Osteoblast (primary cell): ENCODE measurements at regions not wholly inside any gene's neighbourhood (a gene's known extent, or its start where the extent isn't known, plus 50 kb on each side); places are given as distances from the start of the nearest gene placed in this dataset.

Experiments used
- DNase-seq: peaks from one replicate; pipeline ENCODE4 v3.0.0; 2011; ENCODE audit warnings: low spot score, mixed read lengths; ENCODE audit not compliant: insufficient read length; ENCODE audit errors: missing footprints
- H2AFZ ChIP-seq: 2 replicates; pipeline ENCODE4 v1.6.0; 2011; ENCODE audit warnings: mild to moderate bottlenecking, low read length
- H3K27ac ChIP-seq: 2 replicates; pipeline ENCODE4 v1.5.1; 2011; ENCODE audit warnings: mild to moderate bottlenecking, low read depth, low read length, moderate library complexity
- H3K27me3 ChIP-seq: 2 replicates; pipeline ENCODE4 v1.6.0; 2012; ENCODE audit warnings: mild to moderate bottlenecking, control low read depth, inconsistent platforms, low read length, moderate library complexity; ENCODE audit not compliant: insufficient read depth
- H3K36me3 ChIP-seq: 2 replicates; pipeline ENCODE4 v1.5.1; 2011; ENCODE audit warnings: mild to moderate bottlenecking, low read length, control low read depth, moderate library complexity; ENCODE audit not compliant: insufficient read depth
- H3K4me1 ChIP-seq: 2 replicates; pipeline ENCODE4 v1.5.1; 2011; ENCODE audit warnings: mild to moderate bottlenecking, low read length, control low read depth, moderate library complexity; ENCODE audit not compliant: insufficient read depth
- H3K4me2 ChIP-seq: 2 replicates; pipeline ENCODE4 v1.6.0; 2011; ENCODE audit warnings: mild to moderate bottlenecking, low read length; ENCODE audit not compliant: insufficient read depth
- H3K4me3 ChIP-seq: fragments of 200-600 bp; sonication (generic); 3 replicates; pipeline ENCODE4 v1.5.1; 2012; ENCODE audit warnings: mild to moderate bottlenecking, low read length, inconsistent platforms; ENCODE audit not compliant: insufficient read depth
- H3K79me2 ChIP-seq: 2 replicates; pipeline ENCODE4 v1.6.0; 2012; ENCODE audit warnings: mild to moderate bottlenecking, low read length, control low read depth, inconsistent platforms; ENCODE audit not compliant: insufficient read depth
- H3K9me3 ChIP-seq: 2 replicates; pipeline ENCODE4 v1.5.1; 2011; ENCODE audit warnings: low read depth, low read length, control low read depth
- H4K20me1 ChIP-seq: 2 replicates; pipeline ENCODE4 v1.6.0; 2012; ENCODE audit warnings: mild to moderate bottlenecking, low read length, control low read depth; ENCODE audit not compliant: insufficient read depth
- CTCF ChIP-seq: IDR thresholded peaks from 2 replicates; pipeline ENCODE4 v1.5.1; 2011; ENCODE audit warnings: mild to moderate bottlenecking, low read depth, low read length, moderate library complexity; ENCODE audit errors: extremely low read depth

- H2AFZ ChIP-seq = no peak overlapping the region
These were observed 649.9 kb upstream of the NRXN1 start for GRCh38 chr2:51681854-51682253.

GRCh38 chr2:51673628-51674027, 641.7 kb upstream of the NRXN1 start:
- Histone ChIP-seq H3K27me3 (no peaks in the 10 kb centered on the region), H3K4me1 (no peaks in the 10 kb centered on the region), H3K36me3 (no peaks in the 10 kb centered on the region), H4K20me1 (no peaks in the 10 kb centered on the region), H3K27ac (no peak overlapping the region), H3K4me2 (no peak overlapping the region), H3K9me3 (no peaks in the 10 kb centered on the region), H3K79me2 (no peaks in the 10 kb centered on the region), H2AFZ (no peak overlapping the region), H3K4me3 (no peak overlapping the region)
- DNase-seq = no peak
- TF ChIP-seq CTCF = no peak

More at GRCh38 chr2:51681854-51682253, 649.9 kb upstream of the NRXN1 start:
- Histone ChIP-seq H3K79me2 (no peaks in the 10 kb centered on the region), H3K4me2 (no peak overlapping the region), H4K20me1 (no peaks in the 10 kb centered on the region), H3K27ac (no peak overlapping the region), H3K27me3 (no peaks in the 10 kb centered on the region), H3K4me3 (no peak overlapping the region), H3K9me3 (no peaks in the 10 kb centered on the region), H3K36me3 (no peaks in the 10 kb centered on the region), H3K4me1 (no peaks in the 10 kb centered on the region)
- no peak for TF ChIP-seq CTCF
- no peak for DNase-seq

GRCh38 chr2:51667679-51668078, 635.7 kb upstream of the NRXN1 start:
- no peak overlapping the region for H3K4me2 ChIP-seq
- no peaks in the 10 kb centered on the region for H3K79me2 ChIP-seq
- no peaks in the 10 kb centered on the region for H3K4me1 ChIP-seq
- H4K20me1 ChIP-seq = no peaks in the 10 kb centered on the region
- H2AFZ ChIP-seq = no peak overlapping the region
- no peaks in the 10 kb centered on the region for H3K27me3 ChIP-seq
- no peak for TF ChIP-seq CTCF
- no peak overlapping the region for H3K4me3 ChIP-seq
- H3K9me3 ChIP-seq = no peaks in the 10 kb centered on the region
- DNase-seq = no peak
- H3K27ac ChIP-seq = no peak overlapping the region
- no peaks in the 10 kb centered on the region for H3K36me3 ChIP-seq

GRCh38 chr2:51662187-51662586, 630.3 kb upstream of the NRXN1 start:
- Histone ChIP-seq H3K27me3 (no peaks in the 10 kb centered on the region), H2AFZ (no peak overlapping the region), H3K4me2 (no peak overlapping the region), H3K9me3 (no peaks in the 10 kb centered on the region), H3K36me3 (no peaks in the 10 kb centered on the region), H3K27ac (no peak overlapping the region), H3K4me1 (no peaks in the 10 kb centered on the region), H3K4me3 (no peak overlapping the region), H4K20me1 (no peaks in the 10 kb centered on the region), H3K79me2 (no peaks in the 10 kb centered on the region)
- TF ChIP-seq CTCF = no peak
- DNase-seq = no peak
